D341Med (cell line): ENCODE measurements at regions not wholly inside any gene's neighbourhood (a gene's known extent, or its start where the extent isn't known, plus 50 kb on each side); places are given as distances from the start of the nearest gene placed in this dataset.
"Not testable (repeated sequence)": the region's sequence is repeated elsewhere in the genome, so short reads cannot be mapped to it uniquely, and the experiment has no call there.

Experiments used
- DNase-seq: peaks from one replicate; pipeline ENCODE4 v3.0.0; 2012; ENCODE audit warnings: low spot score

GRCh38 chrX:149420566-149420965, 84.5 kb downstream of the IDS start:
- DNase-seq: not testable (repeated sequence)

- no peak for DNase-seq
Observed at GRCh38 chrX:149398027-149398426, 107.1 kb downstream of the IDS start.

GRCh38 chrX:149392921-149393320, 112.2 kb downstream of the IDS start:
- DNase-seq: no peak

GRCh38 chrX:149383852-149384251, 121.3 kb downstream of the IDS start:
- DNase-seq: no peak

- DNase-seq: no peak
Observed at GRCh38 chrX:149374751-149375150, 130.4 kb downstream of the IDS start.

GRCh38 chrX:149372866-149373265, 132.2 kb downstream of the IDS start:
- no peak for DNase-seq

- DNase-seq: peak; percentile 35
Observed at GRCh38 chrX:149371986-149372385, 133.1 kb downstream of the IDS start.

GRCh38 chrX:149370097-149370496, 135.0 kb downstream of the IDS start:
- no peak for DNase-seq

- no peak for DNase-seq
Observed at GRCh38 chrX:149365552-149365951, 139.6 kb downstream of the IDS start.

- no peak for DNase-seq
Observed at GRCh38 chrX:149365061-149365460, 140.0 kb downstream of the IDS start.

GRCh38 chrX:149363965-149364364, 141.1 kb downstream of the IDS start:
- no peak for DNase-seq

GRCh38 chrX:149346306-149346705, 158.8 kb downstream of the IDS start:
- no peak for DNase-seq

- no peak for DNase-seq
Observed at GRCh38 chrX:149322316-149322715, 182.8 kb downstream of the IDS start.

- DNase-seq: no peak
Observed at GRCh38 chrX:149313871-149314371, 191.2 kb downstream of the IDS start.

- DNase-seq: no peak
Observed at GRCh38 chrX:149312988-149313387, 192.1 kb downstream of the IDS start.

- DNase-seq: no peak
Observed at GRCh38 chrX:149312097-149312496, 193.0 kb downstream of the IDS start.

GRCh38 chrX:149302705-149303104, 202.4 kb downstream of the IDS start:
- no peak for DNase-seq

- DNase-seq: no peak
Observed at GRCh38 chrX:149298111-149298510, 207.0 kb downstream of the IDS start.

- DNase-seq: no peak
Observed at GRCh38 chrX:149296092-149296491, 209.0 kb downstream of the IDS start.

- DNase-seq: peak; percentile 53
Observed at GRCh38 chrX:149286940-149287349, 218.2 kb downstream of the IDS start.

GRCh38 chrX:149284616-149285015, 220.5 kb downstream of the IDS start:
- DNase-seq: no peak

GRCh38 chrX:149283853-149284252, 221.3 kb downstream of the IDS start:
- no peak for DNase-seq

- DNase-seq: no peak
Observed at GRCh38 chrX:149282909-149283308, 222.2 kb downstream of the IDS start.

- DNase-seq: no peak
Observed at GRCh38 chrX:149280011-149280410, 225.1 kb downstream of the IDS start.

- DNase-seq: no peak
Observed at GRCh38 chrX:149275836-149276235, 229.3 kb downstream of the IDS start.
